CD4-positive, alpha-beta T cell treated with Interleukin-17A for 4 hours (primary cell): ENCODE measurements at regions not wholly inside any gene's neighbourhood (a gene's known extent, or its start where the extent isn't known, plus 50 kb on each side); places are given as distances from the start of the nearest gene placed in this dataset.
"Not testable (repeated sequence)": the region's sequence is repeated elsewhere in the genome, so short reads cannot be mapped to it uniquely, and the experiment has no call there.

Experiments
- DNase-seq: peaks from one replicate; pipeline ENCODE4 v3.0.0-alpha.2; 2020; ENCODE audit warnings: mixed read lengths

GRCh38 chr13:50396001-50396400, 380.8 kb downstream of the KCNRG start:
- no peak for DNase-seq

- DNase-seq = not testable (repeated sequence)
These were observed 381.4 kb downstream of the KCNRG start for GRCh38 chr13:50396618-50397017.

- no peak for DNase-seq
These were observed 384.9 kb downstream of the KCNRG start for GRCh38 chr13:50400035-50400726.

GRCh38 chr13:50401049-50401505, 385.8 kb downstream of the KCNRG start:
- no peak for DNase-seq

- DNase-seq = no peak
These were observed 386.6 kb downstream of the KCNRG start for GRCh38 chr13:50401721-50402465.

- no peak for DNase-seq
These were observed 388.1 kb downstream of the KCNRG start for GRCh38 chr13:50403311-50403710.

- DNase-seq = no peak
These were observed 388.9 kb downstream of the KCNRG start for GRCh38 chr13:50404116-50404515.

GRCh38 chr13:50404769-50405168, 389.5 kb downstream of the KCNRG start:
- DNase-seq = no peak

GRCh38 chr13:50406831-50407230, 391.6 kb downstream of the KCNRG start:
- no peak for DNase-seq

GRCh38 chr13:50408068-50408467, 392.8 kb downstream of the KCNRG start:
- no peak for DNase-seq

- DNase-seq = no peak
These were observed 394.0 kb downstream of the KCNRG start for GRCh38 chr13:50409220-50409619.

GRCh38 chr13:50410921-50411746, 395.9 kb downstream of the KCNRG start:
- no peak for DNase-seq

- DNase-seq = no peak
These were observed 396.9 kb downstream of the KCNRG start for GRCh38 chr13:50412046-50412617.

GRCh38 chr13:50414640-50415039, 399.4 kb downstream of the KCNRG start:
- no peak for DNase-seq

- no peak for DNase-seq
These were observed 400.2 kb downstream of the KCNRG start for GRCh38 chr13:50415428-50415827.

GRCh38 chr13:50417597-50417996, 402.4 kb downstream of the KCNRG start:
- no peak for DNase-seq

GRCh38 chr13:50419331-50419865, 404.2 kb downstream of the KCNRG start:
- DNase-seq = no peak

- DNase-seq = no peak
These were observed 404.7 kb downstream of the KCNRG start for GRCh38 chr13:50419896-50420295.

GRCh38 chr13:50420718-50421472, 405.7 kb downstream of the KCNRG start:
- DNase-seq = no peak

- DNase-seq = no peak
These were observed 406.4 kb downstream of the KCNRG start for GRCh38 chr13:50421473-50422130.
